DOHH2 (cell line): ENCODE measurements at regions not wholly inside any gene's neighbourhood (a gene's known extent, or its start where the extent isn't known, plus 50 kb on each side); places are given as distances from the start of the nearest gene placed in this dataset.

ENCODE experiments used
- CTCF ChIP-seq: fragments of 200-600 bp; sonication (generic); IDR thresholded peaks from one replicate; pipeline ENCODE4 v1.5.1; 2014; ENCODE audit warnings: antibody characterized with exemption, mild to moderate bottlenecking, low read depth, low read length; ENCODE audit not compliant: poor library complexity, severe bottlenecking
- EZH2phosphoT487 ChIP-seq: fragments of 200-600 bp; sonication (generic); IDR thresholded peaks from 2 replicates; pipeline ENCODE4 v1.6.1; 2017; ENCODE audit warnings: borderline replicate concordance, mild to moderate bottlenecking, antibody characterized with exemption, low read length, moderate library complexity, mixed read lengths

- TF ChIP-seq CTCF (no peak), EZH2phosphoT487 (no peak)
Measured at GRCh38 chr2:236682651-236683422, 113.2 kb downstream of the ACKR3 start.
